Spleen (tissue), 11 donors: ENCODE measurements at regions not wholly inside any gene's neighbourhood (a gene's known extent, or its start where the extent isn't known, plus 50 kb on each side); places are given as distances from the start of the nearest gene placed in this dataset.

Experiments
- DNase-seq: peaks from one replicate; pipeline ENCODE4 v3.0.0-alpha.2; 2020
- H3K27ac ChIP-seq, 8 donors: fragments of 200-600 bp; sonication (generic) in 7 of 8; 1 replicate in 4 of 8; 2 replicates in 4 of 8; pipeline versions ENCODE4 v1.5.0 to v1.8.0; 2016 to 2021; ENCODE audit warnings: inconsistent platforms in 4 of 8, mild to moderate bottlenecking in 4 of 8, moderate library complexity in 1 of 8
- H3K27me3 ChIP-seq, 7 donors: fragments of 200-600 bp; sonication (generic) in 6 of 7; replicated peaks in 1 of 7; 1 replicate in 4 of 7; 2 replicates in 3 of 7; pipeline versions ENCODE4 v1.5.0 to v1.8.0; 2016 to 2021; ENCODE audit warnings: inconsistent platforms in 3 of 7, mild to moderate bottlenecking in 1 of 7
- H3K36me3 ChIP-seq, 6 donors: fragments of 200-600 bp; sonication (generic) in 5 of 6; 1 replicate in 4 of 6; 2 replicates in 2 of 6; pipeline versions ENCODE4 v1.5.0 to v1.8.0; 2016 to 2021; ENCODE audit warnings: inconsistent platforms in 2 of 6
- H3K4me1 ChIP-seq, 6 donors: fragments of 200-600 bp; sonication (generic) in 5 of 6; 1 replicate in 3 of 6; 2 replicates in 3 of 6; pipeline versions ENCODE4 v1.5.0 to v1.8.0; 2016 to 2021; ENCODE audit warnings: inconsistent platforms in 3 of 6
- H3K4me3 ChIP-seq, 8 donors: fragments of 200-600 bp; sonication (generic) in 7 of 8; 1 replicate in 4 of 8; 2 replicates in 4 of 8; pipeline versions ENCODE4 v1.5.0 to v1.8.0; 2016 to 2021; ENCODE audit warnings: inconsistent platforms in 4 of 8, mild to moderate bottlenecking in 4 of 8, moderate library complexity in 2 of 8
- H3K9me3 ChIP-seq, 8 donors: fragments of 200-600 bp; sonication (generic) in 7 of 8; 1 replicate in 4 of 8; 2 replicates in 4 of 8; pipeline versions ENCODE4 v1.5.0 to v1.8.0; 2016 to 2021; ENCODE audit warnings: inconsistent platforms in 4 of 8
- CTCF ChIP-seq, 11 experiments: fragments of 200-600 bp in 7 of 11; fragments of 450-650 bp in 4 of 11; sonication (generic) in 4 of 11; IDR thresholded peaks in 8 of 11; conservative IDR thresholded peaks in 3 of 11; 1 replicate in 7 of 11; 2 replicates in 4 of 11; pipeline versions ENCODE4 v1.4.0 to v1.8.0; 2016 to 2021; ENCODE audit warnings: antibody characterized with exemption in 11 of 11, inconsistent platforms in 4 of 11, mild to moderate bottlenecking in 1 of 11
- POLR2A ChIP-seq, 3 donors: fragments of 450-650 bp; IDR thresholded peaks; one replicate each; pipeline ENCODE4 v1.5.1; 2017; ENCODE audit warnings: antibody characterized with exemption in 3 of 3, mild to moderate bottlenecking in 1 of 3
- POLR2AphosphoS5 ChIP-seq, 3 donors: sonication (generic); formaldehyde crosslinking; IDR thresholded peaks; one replicate each; pipeline ENCODE4 v1.5.1; 2017; ENCODE audit warnings: antibody characterized with exemption in 3 of 3
- WGBS, 5 donors: extraction: QIAGEN DNeasy Blood & Tissue Kit in 3 of 5; methylation state at CpG; one replicate each; pipeline versions ENCODE4 v1.1.5 to v1.1.7; 2013 to 2018; 5-methylcytosine and 5-hydroxymethylcytosine counted together
- intact Hi-C: fragments of 100-400 bp; cut with DNase I; formaldehyde crosslinking; loops from one replicate; pipeline ENCODE4 v1.15.0; 2023; ENCODE audit warnings: low total_unique reads
- donor health status: healthy with polysubstance abuse.
- donor health status: DM: no; HTN: no; CAD: no; lungs with moderate emphysema.
- donor health status: DM: no; HTN: no; CAD: no.
- donor health status: Bipolar disorder and iron deficiency.
- donor health status: healthy.
- donor health status: DM: no; HTN: no; CAD: no.
- donor health status: DM: yes; HTN: yes; CAD: no.

GRCh38 chr5:29024052-29024451 is 1985.7 kb upstream of the CDH9 start:
- intact Hi-C loops, result no loop called here

DNA sequence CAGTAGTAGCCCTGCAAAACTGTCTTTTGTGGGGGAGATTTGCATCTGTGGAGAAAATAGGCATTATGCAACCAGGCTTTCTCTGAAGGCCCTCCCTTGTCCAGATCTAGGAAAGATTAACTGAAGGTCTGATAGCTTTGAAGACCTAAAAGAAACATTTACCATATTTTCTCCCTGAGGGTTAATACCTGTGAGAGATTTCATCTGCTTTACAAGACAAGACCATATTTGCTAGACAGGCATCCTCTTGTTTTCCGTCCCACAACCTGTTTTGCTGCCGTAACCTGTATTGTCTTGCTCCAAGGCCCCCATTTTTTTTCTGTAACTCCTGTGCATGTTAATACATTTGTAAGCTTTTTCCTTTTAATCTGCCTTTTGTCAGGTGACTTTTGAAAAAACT is 1985.2 kb upstream of the CDH9 start:
- intact Hi-C loops, result no loop called here
- Histone ChIP-seq H3K27me3 (no peaks in the 10 kb centered on the region), H3K36me3 (no peaks in the 10 kb centered on the region), H3K4me1 (no peaks in the 10 kb centered on the region), H3K27ac (no peak overlapping the region), H3K4me3 (no peak overlapping the region), H3K9me3 (peaks cover 0 to 32% (median 5%) of the 10 kb centered on the region in 8 donors)
- TF ChIP-seq CTCF (IDR thresholded peaks at IDR 0.05 in 8 of 11, conservative IDR thresholded peaks at IDR 0.05 in 3 of 11) (no peak), POLR2A (IDR thresholded peaks at IDR 0.05) (no peak), POLR2AphosphoS5 (IDR thresholded peaks at IDR 0.05) (no peak)
- DNase-seq, result no peak
- 43 to 80% (median 75%) methylated on average over 2 of the region's 2 CpGs for WGBS, 5 donors

More at GRCh38 chr5:29024052-29024451, 1985.7 kb upstream of the CDH9 start:
- no peak for TF ChIP-seq POLR2A (IDR thresholded peaks at IDR 0.05)
- TF ChIP-seq CTCF (IDR thresholded peaks at IDR 0.05 in 8 of 11, conservative IDR thresholded peaks at IDR 0.05 in 3 of 11), result no peak
- no peak for TF ChIP-seq POLR2AphosphoS5 (IDR thresholded peaks at IDR 0.05)
- no peaks in the 10 kb centered on the region for H3K27me3 ChIP-seq
- DNase-seq, result no peak
- no peaks in the 10 kb centered on the region for H3K36me3 ChIP-seq
- H3K9me3 ChIP-seq, result peaks cover 0 to 34% (median 5%) of the 10 kb centered on the region in 8 donors
- H3K4me1 ChIP-seq, result no peaks in the 10 kb centered on the region
- 87 to 95% (median 90%) methylated on average over 4 of the region's 4 CpGs for whole genome bisulfite sequencing, 5 donors
- H3K27ac ChIP-seq, result no peak overlapping the region
- H3K4me3 ChIP-seq, result no peak overlapping the region

GRCh38 chr5:29017501-29017900 is 1979.1 kb upstream of the CDH9 start:
- no peak for DNase-seq
- no peak overlapping the region for H3K27ac ChIP-seq
- H3K4me1 ChIP-seq, result no peaks in the 10 kb centered on the region
- 71 to 82% (median 75%) methylated on average over 3 of the region's 3 CpGs for WGBS, 5 donors
- no peaks in the 10 kb centered on the region for H3K36me3 ChIP-seq
- TF ChIP-seq CTCF (IDR thresholded peaks at IDR 0.05 in 8 of 11, conservative IDR thresholded peaks at IDR 0.05 in 3 of 11) (no peak), POLR2A (IDR thresholded peaks at IDR 0.05) (no peak), POLR2AphosphoS5 (IDR thresholded peaks at IDR 0.05) (no peak)
- H3K27me3 ChIP-seq, result no peaks in the 10 kb centered on the region
- H3K4me3 ChIP-seq, result no peak overlapping the region
- intact Hi-C loops, result no loop called here
- H3K9me3 ChIP-seq, result peaks cover 0 to 4% (median 0%) of the 10 kb centered on the region in 8 donors

DNA sequence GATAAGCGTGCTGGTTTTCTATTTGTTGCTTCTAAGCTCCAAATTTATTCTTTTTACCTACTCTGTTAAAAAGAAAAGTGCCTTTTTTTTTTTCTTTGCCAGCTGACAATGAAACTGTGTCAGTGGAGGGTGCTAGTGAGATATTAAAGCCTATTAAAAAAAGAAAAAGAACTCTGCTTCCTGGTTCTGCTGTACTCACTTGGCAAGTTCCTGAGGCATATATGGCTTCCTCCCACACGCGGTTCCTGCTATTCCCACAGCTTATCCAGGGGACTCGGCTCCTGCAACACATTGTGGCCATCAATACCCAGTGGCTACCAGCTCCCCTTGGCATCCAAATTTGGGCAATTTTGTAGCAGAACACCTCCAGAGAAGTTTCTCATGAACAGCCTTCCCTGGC is 1977.7 kb upstream of the CDH9 start:
- intact Hi-C loops, result no loop called here
- Histone ChIP-seq H3K4me3 (no peak overlapping the region), H3K9me3 (peaks cover 0 to 4% (median 0%) of the 10 kb centered on the region in 8 donors), H3K27me3 (no peaks in the 10 kb centered on the region), H3K36me3 (no peaks in the 10 kb centered on the region), H3K27ac (no peak overlapping the region), H3K4me1 (no peaks in the 10 kb centered on the region)
- 49 to 76% (median 69%) methylated on average over 4 of the region's 4 CpGs for WGBS, 5 donors
- TF ChIP-seq POLR2A (IDR thresholded peaks at IDR 0.05) (no peak), POLR2AphosphoS5 (IDR thresholded peaks at IDR 0.05) (no peak), CTCF (IDR thresholded peaks at IDR 0.05 in 8 of 11, conservative IDR thresholded peaks at IDR 0.05 in 3 of 11) (no peak)
- no peak for DNase-seq
